GM12878 (cell line): ENCODE measurements at regions not wholly inside any gene's neighbourhood (a gene's known extent, or its start where the extent isn't known, plus 50 kb on each side); places are given as distances from the start of the nearest gene placed in this dataset.

ENCODE experiments used
- ATAC-seq: fragments of 200-7000 bp; cut with Tn5 transposase; 3 replicates; pipeline ENCODE4 v1.9.1; 2020; ENCODE audit warnings: mild to moderate bottlenecking, moderate library complexity
- BruUV-seq: library from RNA; stranded (reverse); fragments of 400-500 nt; replicated peaks from 2 replicates; lab custom pipeline; 2021; lab: Mats Ljungman, UMichigan
- CTCF ChIA-PET: fragments of 300-600 bp; sonication (Branson Sonifier 250); formaldehyde crosslinking; extraction: SDS; loops from one replicate; lab custom pipeline; 2021; ENCODE audit warnings: inconsistent platforms; lab: Yijun Ruan, JAX
- POLR2A ChIA-PET: fragments of 350-600 bp; formaldehyde crosslinking; extraction: SDS; loops from one replicate; lab custom pipeline; 2021; ENCODE audit warnings: inconsistent platforms; lab: Charles Lee
- RAD21 ChIA-PET: fragments of 300-600 bp; sonication (Branson Sonifier 250); formaldehyde crosslinking; loops from one replicate; lab custom pipeline; 2023; ENCODE audit warnings: antibody characterized with exemption; ENCODE audit not compliant: unreplicated experiment; lab: Charles Lee
- SMC1A ChIA-PET: fragments of 300-600 bp; sonication (Branson Sonifier 250); formaldehyde crosslinking; loops from one replicate; lab custom pipeline; 2023; ENCODE audit not compliant: unreplicated experiment, uncharacterized antibody; lab: Charles Lee
- DNase-seq: peaks from one replicate; pipeline ENCODE4 v3.0.0-alpha.2; 2011; ENCODE audit warnings: low read depth, low spot score
- FAIRE-seq: peaks from 3 replicates; lab custom pipeline; 2011; peaks lifted over from hg19 to GRCh38; lab: Jason Lieb, UNC
- H2AFZ ChIP-seq: 2 replicates; pipeline ENCODE4 v1.6.0; 2011; ENCODE audit warnings: low read depth, low read length, control low read depth; ENCODE audit not compliant: control insufficient read depth
- H3K27ac ChIP-seq: 2 replicates; pipeline ENCODE4 v1.5.1; 2011; ENCODE audit warnings: control low read depth; ENCODE audit not compliant: control insufficient read depth, insufficient read depth
- H3K27me3 ChIP-seq, 2 experiments: replicated peaks in 1 of 2; 2 replicates each; pipeline versions ENCODE4 v1.6.0 to v1.6.1; 2011; ENCODE audit warnings: low read length in 1 of 2; ENCODE audit not compliant: control insufficient read depth in 2 of 2, insufficient read depth in 2 of 2
- H3K36me3 ChIP-seq, 2 experiments: 2 replicates each; pipeline ENCODE4 v1.5.1; 2011; ENCODE audit warnings: low read length in 1 of 2; ENCODE audit not compliant: control insufficient read depth in 2 of 2, insufficient read depth in 2 of 2
- H3K4me1 ChIP-seq: 2 replicates; pipeline ENCODE4 v1.6.1; 2011; ENCODE audit warnings: mild to moderate bottlenecking, low read length, moderate library complexity, mixed read lengths; ENCODE audit not compliant: control insufficient read depth, insufficient read depth
- H3K4me2 ChIP-seq: 2 replicates; pipeline ENCODE4 v1.6.0; 2011; ENCODE audit warnings: control low read depth; ENCODE audit not compliant: control insufficient read depth, insufficient read depth
- H3K4me3 ChIP-seq: fragments of 200-600 bp; sonication (generic); 2 replicates; pipeline ENCODE4 v1.5.1; 2016
- H3K79me2 ChIP-seq: 2 replicates; pipeline ENCODE4 v1.6.0; 2011; ENCODE audit warnings: low read length; ENCODE audit not compliant: control insufficient read depth, insufficient read depth
- H3K9ac ChIP-seq: 2 replicates; pipeline ENCODE4 v1.8.0; 2011; ENCODE audit warnings: low read length, control low read depth, mixed read lengths; ENCODE audit not compliant: control insufficient read depth, insufficient read depth
- H3K9me3 ChIP-seq: replicated peaks from 3 replicates; pipeline ENCODE4 v1.5.1; 2011; ENCODE audit warnings: mild to moderate bottlenecking, low read length; ENCODE audit not compliant: control insufficient read depth, insufficient read depth
- H4K20me1 ChIP-seq: 2 replicates; pipeline ENCODE4 v1.6.0; 2011; ENCODE audit not compliant: control insufficient read depth, insufficient read depth
- ASH2L ChIP-seq: fragments of 300-600, 200-600 bp; sonication (generic); IDR thresholded peaks from 2 replicates; pipeline ENCODE4 v1.6.1; 2017; ENCODE audit warnings: low read depth, mild to moderate bottlenecking, borderline replicate concordance
- CEBPB ChIP-seq, 2 experiments: fragments of 150-350 bp in 1 of 2; IDR thresholded peaks; 2 replicates each; pipeline ENCODE4 v1.6.1; 2012 to 2014; ENCODE audit warnings: low read depth in 2 of 2, low read length in 2 of 2, borderline replicate concordance in 1 of 2, inconsistent platforms in 1 of 2
- ZNF24 ChIP-seq: fragments of 450-650 bp; IDR thresholded peaks from 2 replicates; pipeline ENCODE4 v1.6.1; 2017; ENCODE audit warnings: antibody characterized with exemption, mild to moderate bottlenecking
- WGBS: methylation state at CpG from one replicate; pipeline ENCODE4 v1.1.6; 2016; ENCODE audit warnings: low lambda C conversion rate; ENCODE audit not compliant: insufficient replicate concordance, insufficient coverage; ENCODE audit errors: missing lambda C conversion rate; 5-methylcytosine and 5-hydroxymethylcytosine counted together
- in situ Hi-C: fragments of 300-500 bp; cut with MboI; formaldehyde crosslinking; loops from 9 replicates; pipeline ENCODE4 v1.14.3; 2018; ENCODE audit warnings: mixed read lengths
- intact Hi-C: fragments of 100-400 bp; cut with micrococcal nuclease; formaldehyde crosslinking; loops from one replicate; pipeline ENCODE4 v1.14.2; 2022; ENCODE audit not compliant: unreplicated experiment
- TF ChIP-seq, protein P1 (sequence below): IDR thresholded peaks from 2 replicates; pipeline ENCODE4 v1.6.1; 2011; ENCODE audit warnings: mild to moderate bottlenecking, low read depth, low read length, moderate library complexity; ENCODE audit not compliant: insufficient replicate concordance
- TF ChIP-seq, protein P2 (sequence below): fragments of 150-350 bp; IDR thresholded peaks from 2 replicates; pipeline ENCODE4 v1.6.1; 2016; ENCODE audit warnings: low read depth, low read length
- TF ChIP-seq, protein P3 (sequence below): fragments of 450-650 bp; IDR thresholded peaks from 2 replicates; pipeline ENCODE4 v1.6.1; 2016; ENCODE audit warnings: mild to moderate bottlenecking

DNA sequence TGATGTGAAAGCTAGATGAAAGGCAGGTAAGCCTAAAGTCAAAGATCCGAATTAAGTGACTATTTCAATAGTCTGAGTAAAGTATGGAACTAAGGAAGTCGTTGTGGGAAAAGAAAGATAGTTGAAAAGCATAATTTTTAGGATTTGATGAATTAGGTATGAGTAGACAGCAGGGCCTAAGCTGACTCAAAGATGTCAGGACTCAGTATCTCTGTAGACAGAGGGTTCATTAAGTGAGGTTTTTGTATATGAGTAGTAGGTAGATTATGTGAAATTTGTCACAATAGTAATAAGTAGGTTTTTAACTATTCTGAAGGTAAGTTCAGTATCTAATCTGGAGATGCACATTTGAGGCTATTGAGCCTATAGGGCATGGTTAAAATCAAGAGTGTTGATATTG is 196.4 kb downstream of the RASSF9 start:
- no peaks in the 10 kb centered on the region for H4K20me1 ChIP-seq
- H3K79me2 ChIP-seq: no peaks in the 10 kb centered on the region
- TF ChIP-seq ZNF24 (no peak), ASH2L (no peak), CEBPB (IDR thresholded peaks at IDR 0.05; ENCODE audit: borderline replicate concordance in 1 of 2, low read depth in 2 of 2, low read length in 2 of 2) (no peak)
- TF ChIP-seq, protein P1, sequence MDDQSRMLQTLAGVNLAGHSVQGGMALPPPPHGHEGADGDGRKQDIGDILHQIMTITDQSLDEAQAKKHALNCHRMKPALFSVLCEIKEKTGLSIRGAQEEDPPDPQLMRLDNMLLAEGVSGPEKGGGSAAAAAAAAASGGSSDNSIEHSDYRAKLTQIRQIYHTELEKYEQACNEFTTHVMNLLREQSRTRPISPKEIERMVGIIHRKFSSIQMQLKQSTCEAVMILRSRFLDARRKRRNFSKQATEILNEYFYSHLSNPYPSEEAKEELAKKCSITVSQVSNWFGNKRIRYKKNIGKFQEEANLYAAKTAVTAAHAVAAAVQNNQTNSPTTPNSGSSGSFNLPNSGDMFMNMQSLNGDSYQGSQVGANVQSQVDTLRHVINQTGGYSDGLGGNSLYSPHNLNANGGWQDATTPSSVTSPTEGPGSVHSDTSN: no peak
- TF ChIP-seq, protein P2, sequence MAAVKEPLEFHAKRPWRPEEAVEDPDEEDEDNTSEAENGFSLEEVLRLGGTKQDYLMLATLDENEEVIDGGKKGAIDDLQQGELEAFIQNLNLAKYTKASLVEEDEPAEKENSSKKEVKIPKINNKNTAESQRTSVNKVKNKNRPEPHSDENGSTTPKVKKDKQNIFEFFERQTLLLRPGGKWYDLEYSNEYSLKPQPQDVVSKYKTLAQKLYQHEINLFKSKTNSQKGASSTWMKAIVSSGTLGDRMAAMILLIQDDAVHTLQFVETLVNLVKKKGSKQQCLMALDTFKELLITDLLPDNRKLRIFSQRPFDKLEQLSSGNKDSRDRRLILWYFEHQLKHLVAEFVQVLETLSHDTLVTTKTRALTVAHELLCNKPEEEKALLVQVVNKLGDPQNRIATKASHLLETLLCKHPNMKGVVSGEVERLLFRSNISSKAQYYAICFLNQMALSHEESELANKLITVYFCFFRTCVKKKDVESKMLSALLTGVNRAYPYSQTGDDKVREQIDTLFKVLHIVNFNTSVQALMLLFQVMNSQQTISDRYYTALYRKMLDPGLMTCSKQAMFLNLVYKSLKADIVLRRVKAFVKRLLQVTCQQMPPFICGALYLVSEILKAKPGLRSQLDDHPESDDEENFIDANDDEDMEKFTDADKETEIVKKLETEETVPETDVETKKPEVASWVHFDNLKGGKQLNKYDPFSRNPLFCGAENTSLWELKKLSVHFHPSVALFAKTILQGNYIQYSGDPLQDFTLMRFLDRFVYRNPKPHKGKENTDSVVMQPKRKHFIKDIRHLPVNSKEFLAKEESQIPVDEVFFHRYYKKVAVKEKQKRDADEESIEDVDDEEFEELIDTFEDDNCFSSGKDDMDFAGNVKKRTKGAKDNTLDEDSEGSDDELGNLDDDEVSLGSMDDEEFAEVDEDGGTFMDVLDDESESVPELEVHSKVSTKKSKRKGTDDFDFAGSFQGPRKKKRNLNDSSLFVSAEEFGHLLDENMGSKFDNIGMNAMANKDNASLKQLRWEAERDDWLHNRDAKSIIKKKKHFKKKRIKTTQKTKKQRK: no peak
- TF ChIP-seq, protein P3, sequence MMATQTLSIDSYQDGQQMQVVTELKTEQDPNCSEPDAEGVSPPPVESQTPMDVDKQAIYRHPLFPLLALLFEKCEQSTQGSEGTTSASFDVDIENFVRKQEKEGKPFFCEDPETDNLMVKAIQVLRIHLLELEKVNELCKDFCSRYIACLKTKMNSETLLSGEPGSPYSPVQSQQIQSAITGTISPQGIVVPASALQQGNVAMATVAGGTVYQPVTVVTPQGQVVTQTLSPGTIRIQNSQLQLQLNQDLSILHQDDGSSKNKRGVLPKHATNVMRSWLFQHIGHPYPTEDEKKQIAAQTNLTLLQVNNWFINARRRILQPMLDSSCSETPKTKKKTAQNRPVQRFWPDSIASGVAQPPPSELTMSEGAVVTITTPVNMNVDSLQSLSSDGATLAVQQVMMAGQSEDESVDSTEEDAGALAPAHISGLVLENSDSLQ: no peak
- BruUV-seq: no TSS peak
- H3K4me3 ChIP-seq: no peak overlapping the region
- ChIA-PET CTCF (no interaction called here), POLR2A (no interaction called here), RAD21 (no interaction called here), SMC1A (interaction anchor here (0.9 kb wide), 1 partner anchor 12 kb away, joined by 4 read pairs; no protein-coding TSS in a partner anchor)
- no peak overlapping the region for H3K9ac ChIP-seq
- H3K36me3 ChIP-seq: no peaks in the 10 kb centered on the region
- in situ Hi-C loops (no loop called here), intact Hi-C loops (no loop called here)
- H3K4me1 ChIP-seq: no peaks in the 10 kb centered on the region
- H3K4me2 ChIP-seq: no peak overlapping the region
- FAIRE-seq (no peak), ATAC-seq (no peak), DNase-seq (no peak)
- H3K9me3 ChIP-seq: no peaks in the 10 kb centered on the region
- WGBS: 0% methylated on average over 2 of the region's 2 CpGs
- no peak overlapping the region for H3K27ac ChIP-seq
- no peak overlapping the region for H2AFZ ChIP-seq
- no peaks in the 10 kb centered on the region for H3K27me3 ChIP-seq
